ENCODE measurements at regions not wholly inside any gene's neighbourhood (a gene's known extent, or its start where the extent isn't known, plus 50 kb on each side); places are given as distances from the start of the nearest gene placed in this dataset.

- H3K9me3 ChIP-seq (ENCODE audit: low read length), result no peaks in the 10 kb centered on the region
- DNase-seq, result no peak
- H3K9me2 ChIP-seq (replicated peaks; ENCODE audit: low read length), result no peaks in the 10 kb centered on the region
- ChIA-PET CTCF (no interaction called here), POLR2A (ENCODE audit: unreplicated experiment) (no interaction called here)
- no TSS peak for BruUV-seq (replicated peaks)
- TF ChIP-seq EZH2phosphoT487 (IDR thresholded peaks at IDR 0.05; ENCODE audit: borderline replicate concordance, low read length), result no peak
- no peak for TF ChIP-seq CTCF (conservative IDR thresholded peaks at IDR 0.05; ENCODE audit: low read depth, low read length)
- TF ChIP-seq EZH2 (IDR thresholded peaks at IDR 0.05; ENCODE audit: low read length, unreplicated experiment), result no peak
- no peaks in the 10 kb centered on the region for H3F3A ChIP-seq (ENCODE audit: low read length, unreplicated experiment)
- H3K9ac ChIP-seq (ENCODE audit: low read length), result no peak overlapping the region
- H3K36me3 ChIP-seq (ENCODE audit: low read depth, low read length), result no peaks in the 10 kb centered on the region
- H3K27me3 ChIP-seq (ENCODE audit: low read length), result no peaks in the 10 kb centered on the region
- no peak overlapping the region for H3K4me3 ChIP-seq (ENCODE audit: low read length)
- no peak for ATAC-seq
- no peaks in the 10 kb centered on the region for H4K20me1 ChIP-seq (ENCODE audit: low read length)
- no peaks in the 10 kb centered on the region for H3K79me2 ChIP-seq (ENCODE audit: low read length)
- H3K4me1 ChIP-seq (ENCODE audit: insufficient read depth, low read length), result no peaks in the 10 kb centered on the region
- intact Hi-C loops (cut with micrococcal nuclease), result no loop called here
- no peak overlapping the region for H3K27ac ChIP-seq (ENCODE audit: low read length)
- no peak overlapping the region for H3K4me2 ChIP-seq (ENCODE audit: low read length)
- H2AFZ ChIP-seq (ENCODE audit: low read length), result no peak overlapping the region
Measured at GRCh38 chr2:176508374-176508773, 239.1 kb downstream of the MTX2 start.

GRCh38 chr2:176508984-176509740 lies 239.9 kb downstream of the MTX2 start:
- intact Hi-C loops (cut with micrococcal nuclease), result no loop called here
- no peaks in the 10 kb centered on the region for H3K27me3 ChIP-seq (ENCODE audit: low read length)
- H3K4me1 ChIP-seq (ENCODE audit: insufficient read depth, low read length), result no peaks in the 10 kb centered on the region
- no peaks in the 10 kb centered on the region for H3F3A ChIP-seq (ENCODE audit: low read length, unreplicated experiment)
- DNase-seq (no peak), ATAC-seq (no peak)
- BruUV-seq (replicated peaks), result no TSS peak
- TF ChIP-seq EZH2 (IDR thresholded peaks at IDR 0.05; ENCODE audit: low read length, unreplicated experiment) (no peak), CTCF (conservative IDR thresholded peaks at IDR 0.05; ENCODE audit: low read depth, low read length) (no peak), EZH2phosphoT487 (IDR thresholded peaks at IDR 0.05; ENCODE audit: borderline replicate concordance, low read length) (no peak)
- H3K27ac ChIP-seq (ENCODE audit: low read length), result no peak overlapping the region
- no peaks in the 10 kb centered on the region for H3K79me2 ChIP-seq (ENCODE audit: low read length)
- no peak overlapping the region for H3K9ac ChIP-seq (ENCODE audit: low read length)
- ChIA-PET CTCF (no interaction called here), POLR2A (ENCODE audit: unreplicated experiment) (no interaction called here)
- no peak overlapping the region for H3K4me3 ChIP-seq (ENCODE audit: low read length)
- H2AFZ ChIP-seq (ENCODE audit: low read length), result no peak overlapping the region
- no peaks in the 10 kb centered on the region for H3K9me2 ChIP-seq (replicated peaks; ENCODE audit: low read length)
- H3K9me3 ChIP-seq (ENCODE audit: low read length), result no peaks in the 10 kb centered on the region
- H4K20me1 ChIP-seq (ENCODE audit: low read length), result no peaks in the 10 kb centered on the region
- no peaks in the 10 kb centered on the region for H3K36me3 ChIP-seq (ENCODE audit: low read depth, low read length)
- no peak overlapping the region for H3K4me2 ChIP-seq (ENCODE audit: low read length)

GRCh38 chr2:176514276-176514675 lies 245.0 kb downstream of the MTX2 start:
- intact Hi-C loops (cut with micrococcal nuclease), result no loop called here
- Histone ChIP-seq H3K9ac (ENCODE audit: low read length) (no peak overlapping the region), H3K27me3 (ENCODE audit: low read length) (no peaks in the 10 kb centered on the region), H3K4me1 (ENCODE audit: insufficient read depth, low read length) (no peaks in the 10 kb centered on the region), H3K4me2 (ENCODE audit: low read length) (no peak overlapping the region), H3K27ac (ENCODE audit: low read length) (no peak overlapping the region), H4K20me1 (ENCODE audit: low read length) (no peaks in the 10 kb centered on the region), H3K9me3 (ENCODE audit: low read length) (no peaks in the 10 kb centered on the region), H3K4me3 (ENCODE audit: low read length) (no peak overlapping the region), H3K9me2 (replicated peaks; ENCODE audit: low read length) (no peaks in the 10 kb centered on the region), H3K79me2 (ENCODE audit: low read length) (no peaks in the 10 kb centered on the region), H3K36me3 (ENCODE audit: low read depth, low read length) (no peaks in the 10 kb centered on the region), H2AFZ (ENCODE audit: low read length) (no peak overlapping the region), H3F3A (ENCODE audit: low read length, unreplicated experiment) (no peaks in the 10 kb centered on the region)
- no peak for ATAC-seq
- CTCF ChIA-PET, result no interaction called here
- no TSS peak for BruUV-seq (replicated peaks)
- DNase-seq, result no peak
- TF ChIP-seq EZH2 (IDR thresholded peaks at IDR 0.05; ENCODE audit: low read length, unreplicated experiment), result no peak
- TF ChIP-seq CTCF (conservative IDR thresholded peaks at IDR 0.05; ENCODE audit: low read depth, low read length), result no peak
- TF ChIP-seq EZH2phosphoT487 (IDR thresholded peaks at IDR 0.05; ENCODE audit: borderline replicate concordance, low read length), result no peak
- POLR2A ChIA-PET (ENCODE audit: unreplicated experiment), result no interaction called here
